ENCODE measurements at regions not wholly inside any gene's neighbourhood (a gene's known extent, or its start where the extent isn't known, plus 50 kb on each side); places are given as distances from the start of the nearest gene placed in this dataset.

DNA sequence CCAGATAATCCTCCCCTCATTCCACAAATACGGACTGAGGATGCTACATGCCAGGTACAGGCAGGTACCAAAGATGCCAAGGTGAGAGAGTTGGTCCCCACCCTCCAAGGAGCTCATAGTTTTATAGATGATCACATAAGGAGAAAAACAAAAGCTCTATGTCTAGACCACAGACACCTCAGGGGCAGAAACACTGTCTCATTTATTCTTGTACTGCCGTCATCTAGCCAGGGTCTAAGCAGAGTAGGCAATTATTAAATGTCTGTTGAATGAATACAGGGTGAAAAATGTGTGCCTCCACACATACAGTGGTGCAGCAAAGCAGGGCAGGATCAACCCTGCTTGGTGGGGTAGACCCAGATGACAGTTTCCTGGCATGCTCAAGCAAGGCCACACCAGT, 439.8 kb upstream of the JARID2 start:
- TF ChIP-seq, protein P1, sequence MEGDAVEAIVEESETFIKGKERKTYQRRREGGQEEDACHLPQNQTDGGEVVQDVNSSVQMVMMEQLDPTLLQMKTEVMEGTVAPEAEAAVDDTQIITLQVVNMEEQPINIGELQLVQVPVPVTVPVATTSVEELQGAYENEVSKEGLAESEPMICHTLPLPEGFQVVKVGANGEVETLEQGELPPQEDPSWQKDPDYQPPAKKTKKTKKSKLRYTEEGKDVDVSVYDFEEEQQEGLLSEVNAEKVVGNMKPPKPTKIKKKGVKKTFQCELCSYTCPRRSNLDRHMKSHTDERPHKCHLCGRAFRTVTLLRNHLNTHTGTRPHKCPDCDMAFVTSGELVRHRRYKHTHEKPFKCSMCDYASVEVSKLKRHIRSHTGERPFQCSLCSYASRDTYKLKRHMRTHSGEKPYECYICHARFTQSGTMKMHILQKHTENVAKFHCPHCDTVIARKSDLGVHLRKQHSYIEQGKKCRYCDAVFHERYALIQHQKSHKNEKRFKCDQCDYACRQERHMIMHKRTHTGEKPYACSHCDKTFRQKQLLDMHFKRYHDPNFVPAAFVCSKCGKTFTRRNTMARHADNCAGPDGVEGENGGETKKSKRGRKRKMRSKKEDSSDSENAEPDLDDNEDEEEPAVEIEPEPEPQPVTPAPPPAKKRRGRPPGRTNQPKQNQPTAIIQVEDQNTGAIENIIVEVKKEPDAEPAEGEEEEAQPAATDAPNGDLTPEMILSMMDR (IDR thresholded peaks at IDR 0.05), result no peak
- no peak for TF ChIP-seq POLR2A (IDR thresholded peaks at IDR 0.05)
